Activated CD4-positive, CD25-positive, alpha-beta regulatory T cell treated with anti-CD3 and anti-CD28 coated beads, Interleukin-2, amount 50 U/mL, for 16 hours (primary cell): ENCODE measurements at regions not wholly inside any gene's neighbourhood (a gene's known extent, or its start where the extent isn't known, plus 50 kb on each side); places are given as distances from the start of the nearest gene placed in this dataset.
"Not testable (repeated sequence)": the region's sequence is repeated elsewhere in the genome, so short reads cannot be mapped to it uniquely, and the experiment has no call there.

ENCODE experiments used
- DNase-seq: peaks from one replicate; pipeline ENCODE4 v3.0.0-alpha.2; 2020; ENCODE audit warnings: low read depth, low spot score

DNA sequence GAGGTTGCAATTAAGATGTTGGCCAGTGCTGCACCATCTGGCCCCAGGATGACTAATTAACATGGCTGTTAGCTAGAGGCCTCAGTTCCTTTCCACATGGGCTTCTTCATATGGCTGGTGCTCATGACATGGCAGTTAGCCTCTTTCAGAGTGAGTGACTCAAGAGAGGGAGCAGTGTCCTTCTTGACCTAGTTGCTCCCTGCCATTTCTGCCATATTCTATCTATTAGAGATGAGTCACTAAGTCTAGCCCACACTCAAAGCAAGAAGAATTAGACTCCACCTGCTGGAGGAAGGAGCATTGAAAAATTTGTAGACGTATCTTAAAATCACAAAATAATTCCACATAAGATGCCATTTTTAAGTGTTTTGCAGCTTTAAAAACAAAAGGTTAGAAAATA lies 651.2 kb upstream of the CCNG1 start:
- no peak for DNase-seq

DNA sequence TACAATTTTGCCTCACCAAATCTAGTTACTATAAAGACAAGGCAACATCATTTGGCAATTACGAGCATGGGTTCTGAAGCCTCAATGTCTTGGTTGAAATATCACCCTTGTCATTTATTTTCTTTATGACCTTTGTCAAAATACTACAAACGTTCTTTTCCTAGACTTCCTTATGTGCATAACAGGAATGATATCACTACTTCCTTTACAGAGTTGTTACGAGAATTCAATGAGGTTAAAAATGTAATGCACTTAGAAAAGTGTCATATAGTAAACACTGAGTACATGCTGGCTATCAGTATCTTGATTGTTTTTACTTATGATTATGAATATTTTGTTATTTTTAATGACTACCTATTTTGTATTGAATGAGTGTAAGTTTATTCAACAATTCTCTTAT lies 640.9 kb upstream of the CCNG1 start:
- DNase-seq = no peak

DNA sequence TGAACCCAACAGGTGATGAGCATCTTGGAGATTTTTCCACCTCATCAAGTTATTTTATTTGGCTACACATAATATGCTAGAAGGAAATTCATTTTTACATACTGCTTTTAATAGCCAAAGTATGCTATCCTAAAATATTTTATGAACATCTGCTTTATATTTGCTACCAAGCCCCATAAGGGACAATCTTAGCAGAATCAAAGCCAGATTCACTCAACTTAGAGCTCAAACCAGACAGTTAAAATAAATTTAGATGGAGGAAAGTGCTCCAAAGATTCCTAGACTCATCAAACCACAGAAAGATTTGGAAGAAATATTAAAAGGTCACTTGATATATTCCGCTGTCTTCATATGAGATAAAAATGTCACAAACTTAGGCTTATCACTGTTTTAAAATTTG lies 637.1 kb upstream of the CCNG1 start:
- DNase-seq = no peak

DNA sequence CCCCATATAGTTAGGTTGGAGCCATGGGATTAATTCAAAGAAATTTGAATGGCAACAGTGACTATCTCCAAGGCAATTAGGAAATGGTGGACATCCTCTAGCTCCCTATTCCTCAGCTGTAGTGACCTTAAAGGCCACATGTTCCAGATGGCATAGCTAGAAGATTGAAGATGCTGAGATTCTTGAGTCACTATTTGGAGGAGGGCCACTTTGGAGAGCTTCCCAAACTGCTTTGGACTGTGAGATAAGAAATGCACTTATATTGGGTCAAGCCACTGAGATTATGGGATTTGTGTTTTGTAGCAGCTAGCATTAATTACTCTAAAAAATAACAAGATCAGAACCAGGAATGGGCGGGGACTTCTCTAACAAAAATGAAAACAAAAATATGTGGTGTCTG lies 636.2 kb upstream of the CCNG1 start:
- no peak for DNase-seq

DNA sequence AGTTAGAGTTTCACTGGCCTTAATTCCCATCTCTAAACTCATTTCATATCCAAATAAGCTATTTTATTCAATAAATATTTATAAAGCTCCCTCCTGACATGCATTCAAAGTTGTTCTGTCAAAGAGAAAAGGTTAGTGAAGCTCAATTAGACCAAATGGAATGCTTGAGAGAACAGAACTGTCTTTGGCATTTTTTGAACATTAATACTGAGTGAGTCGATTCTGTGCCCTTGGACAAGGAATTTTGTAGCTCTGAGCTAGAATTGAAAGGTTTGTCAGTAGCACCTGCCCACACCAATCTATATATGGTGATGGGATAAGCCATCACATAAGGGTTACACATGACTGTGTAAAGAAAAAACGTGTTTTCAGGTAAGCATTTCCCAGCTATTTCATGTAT lies 631.2 kb upstream of the CCNG1 start:
- no peak for DNase-seq

DNA sequence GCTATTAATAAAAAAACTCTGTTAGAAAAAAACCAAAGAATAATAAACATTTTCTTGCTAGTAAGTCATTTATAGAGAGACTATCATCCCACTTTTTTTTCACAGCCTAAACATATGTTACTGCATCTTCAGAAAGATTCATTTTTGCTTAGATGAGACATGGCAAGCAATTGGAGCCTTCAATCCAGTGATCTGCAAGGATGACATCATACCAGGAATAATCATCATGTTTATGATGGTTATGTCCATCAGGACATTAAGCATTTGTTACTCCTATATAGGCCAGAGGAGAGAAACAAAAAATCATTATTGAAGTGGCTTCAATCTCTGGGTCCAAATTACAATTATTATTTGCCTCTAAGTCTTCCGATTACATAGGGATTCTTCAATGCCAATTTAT lies 626.3 kb upstream of the CCNG1 start:
- DNase-seq = no peak

DNA sequence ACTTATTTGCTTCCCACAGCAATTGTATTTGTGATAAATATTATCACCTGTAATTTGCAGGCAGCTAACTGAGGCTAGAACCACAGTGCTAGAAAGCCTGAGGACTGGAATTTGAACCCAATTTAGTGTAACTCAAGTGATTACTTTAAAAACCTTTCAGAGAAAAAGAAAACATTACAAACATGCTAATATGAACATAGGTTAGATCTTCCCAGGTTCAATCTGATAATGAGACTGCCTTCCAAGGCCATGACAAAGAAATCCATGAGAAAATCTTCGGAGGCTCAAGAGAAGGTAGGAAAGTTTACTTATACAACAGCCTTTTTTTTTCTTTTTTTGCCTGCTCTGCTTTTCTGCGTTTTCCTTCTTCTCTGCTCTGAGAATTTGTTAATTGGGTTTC lies 620.6 kb upstream of the CCNG1 start:
- DNase-seq = no peak

DNA sequence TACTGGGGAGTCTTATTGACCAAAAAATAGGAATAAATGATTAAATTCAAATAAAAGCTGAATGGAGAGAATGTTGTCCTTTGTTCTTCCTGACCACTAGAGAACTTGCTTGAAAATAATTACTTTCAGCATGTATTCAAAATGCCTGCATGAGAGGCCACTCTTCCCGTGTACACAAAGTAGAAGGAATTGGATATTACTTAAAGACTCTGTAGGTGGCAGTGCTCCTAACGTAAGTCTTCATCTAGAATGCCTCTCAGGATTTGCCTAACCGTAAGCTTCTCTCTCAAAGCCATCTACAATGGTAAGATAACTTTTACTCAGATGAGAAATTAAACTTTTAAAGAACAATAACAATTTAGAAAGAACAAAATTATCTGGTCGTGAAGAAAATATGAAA lies 620.0 kb upstream of the CCNG1 start:
- no peak for DNase-seq

DNA sequence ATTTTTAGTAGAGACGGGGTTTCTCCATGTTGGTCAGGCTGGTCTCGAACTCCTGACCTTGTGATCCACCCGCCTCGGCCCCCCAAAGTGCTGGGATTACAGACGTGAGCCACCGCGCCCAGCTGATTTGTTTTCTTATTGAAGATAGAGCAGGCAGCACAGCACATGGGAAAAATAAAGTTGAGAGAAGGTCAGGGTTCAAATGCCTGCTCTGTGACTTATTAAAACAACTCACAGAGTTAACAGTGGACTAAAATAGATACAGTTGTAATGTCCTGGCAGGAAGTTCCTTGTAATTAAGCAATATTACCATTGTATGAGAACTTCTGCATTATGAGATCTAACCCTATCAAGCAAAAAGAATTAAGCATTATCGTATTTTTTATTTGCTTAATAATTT lies 615.7 kb upstream of the CCNG1 start:
- not testable (repeated sequence) for DNase-seq

DNA sequence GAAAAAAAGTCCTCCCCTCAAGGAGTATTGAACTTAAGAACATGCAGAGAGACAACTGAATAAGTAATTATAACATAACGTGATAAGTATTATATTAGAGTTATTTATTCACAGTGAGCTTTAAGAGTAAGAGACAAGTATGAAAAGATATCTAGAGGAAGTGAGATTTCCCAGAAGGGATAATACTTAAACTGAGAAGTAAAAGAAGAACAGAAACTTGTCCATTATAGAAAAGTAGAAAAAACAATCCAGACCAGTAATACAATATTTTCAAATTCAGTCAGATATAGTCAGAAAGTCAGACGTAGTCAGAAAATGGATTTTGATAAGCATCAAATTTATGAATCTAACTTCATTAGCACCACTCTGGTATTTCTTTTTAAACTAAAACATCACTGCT lies 613.0 kb upstream of the CCNG1 start:
- DNase-seq = no peak

DNA sequence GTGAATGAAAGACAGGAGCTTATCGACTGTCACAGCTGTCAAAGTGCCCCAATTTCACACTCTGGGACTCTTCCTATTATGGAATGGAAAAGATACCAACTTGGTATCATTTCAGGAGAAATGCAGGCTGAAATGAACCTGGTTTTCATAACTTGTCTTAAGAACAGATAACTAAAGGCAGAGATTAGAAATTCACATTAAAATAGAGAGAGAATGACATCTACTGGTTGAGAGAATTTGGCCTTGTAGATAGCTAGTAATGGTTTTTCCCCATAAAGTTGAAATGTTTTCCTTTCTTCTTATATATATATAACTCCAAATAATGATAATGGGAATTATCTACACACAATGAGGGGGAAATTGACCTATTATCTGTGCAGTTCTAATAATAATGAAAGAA lies 600.2 kb upstream of the CCNG1 start:
- no peak for DNase-seq

DNA sequence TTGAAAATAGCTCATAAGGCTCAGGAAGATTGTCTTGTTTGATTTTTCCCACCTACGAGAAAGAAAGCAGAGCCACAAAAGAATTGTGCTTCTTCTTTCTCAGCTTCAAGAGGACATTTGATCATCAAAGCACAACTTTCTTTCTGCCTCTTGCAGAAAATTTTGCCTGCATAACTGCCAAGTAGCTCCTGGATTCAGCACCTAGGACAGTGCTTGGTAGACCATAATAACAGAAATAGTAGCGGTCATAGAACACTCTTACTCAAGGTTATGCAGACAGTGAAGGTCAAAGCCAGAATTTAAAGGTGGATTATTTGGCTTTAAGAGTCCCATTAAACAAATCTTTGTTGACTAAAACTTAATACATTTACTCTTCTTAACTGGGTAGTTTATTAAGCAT lies 594.7 kb upstream of the CCNG1 start:
- DNase-seq = no peak

DNA sequence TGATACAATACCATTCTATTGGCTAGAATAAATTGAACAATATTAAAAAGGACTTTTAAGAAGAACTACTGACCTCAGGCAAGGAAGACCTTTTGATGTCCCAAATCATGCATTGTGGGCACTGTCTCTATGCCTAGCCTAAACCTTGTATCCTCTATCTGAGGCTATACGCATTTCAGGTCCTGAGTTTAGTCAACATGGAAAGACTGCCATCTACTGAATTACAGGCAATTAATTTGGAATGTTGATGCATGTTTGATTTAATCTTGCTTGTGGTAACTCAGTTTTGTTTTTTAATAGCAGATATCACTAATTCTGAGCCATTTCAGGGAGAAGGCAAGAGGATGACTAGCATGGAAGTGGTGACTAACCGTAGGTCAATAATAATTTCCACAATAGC lies 585.3 kb upstream of the CCNG1 start:
- no peak for DNase-seq

DNA sequence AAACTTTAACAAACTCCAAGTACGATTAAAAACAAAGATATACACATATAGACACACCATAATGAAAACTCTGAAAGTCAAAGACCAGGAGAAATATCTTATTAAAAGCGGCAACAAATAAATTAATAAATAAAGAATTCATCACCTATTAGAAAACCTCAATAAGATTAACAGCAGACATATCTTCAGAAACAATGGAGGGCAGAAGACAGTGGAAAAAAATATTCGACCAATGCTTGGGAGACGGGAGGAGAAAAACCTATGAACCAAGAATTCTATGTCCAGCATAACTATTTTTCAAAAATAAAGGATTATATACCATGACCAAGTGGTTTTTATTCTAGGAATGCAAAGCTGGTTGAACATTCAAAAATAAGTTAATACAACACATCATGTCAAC lies 578.6 kb upstream of the CCNG1 start:
- no peak for DNase-seq

DNA sequence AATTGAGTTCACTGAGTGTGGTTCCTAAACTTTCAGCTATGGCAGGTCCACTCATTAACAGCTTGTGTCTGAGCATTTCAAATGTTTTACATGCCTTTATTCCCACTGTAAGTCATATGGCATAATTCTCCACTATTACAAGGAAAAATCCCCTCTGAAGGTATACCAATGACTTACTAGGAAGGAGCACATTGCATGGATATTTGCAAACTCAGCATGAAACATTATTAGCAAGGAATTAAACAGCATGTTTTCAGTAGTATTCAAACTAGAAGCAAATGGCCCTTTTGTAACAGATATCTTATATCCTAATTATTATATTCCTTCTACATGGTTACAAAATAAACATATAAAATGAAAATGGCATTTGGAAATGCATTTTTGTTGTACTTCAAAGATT lies 566.4 kb upstream of the CCNG1 start:
- no peak for DNase-seq

DNA sequence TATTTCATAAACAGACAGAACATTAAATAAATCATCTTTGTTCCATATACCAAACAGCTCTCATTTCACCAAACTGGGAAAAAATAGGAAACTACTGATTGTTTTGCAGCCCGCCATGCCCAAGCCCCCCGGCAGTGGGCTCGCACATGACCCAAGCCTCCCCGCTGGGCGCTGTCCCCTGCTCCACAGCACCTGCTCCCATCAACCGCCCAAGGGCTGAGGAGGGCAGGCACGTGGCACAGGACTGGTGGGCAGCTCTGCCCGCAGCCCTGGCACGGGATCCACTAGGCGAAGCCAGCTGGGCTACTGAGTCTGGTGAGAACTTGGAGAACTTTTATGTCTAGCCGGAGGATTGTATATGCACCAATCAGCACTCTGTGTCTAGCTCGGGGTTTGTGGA lies 554.8 kb upstream of the CCNG1 start:
- no peak for DNase-seq

DNA sequence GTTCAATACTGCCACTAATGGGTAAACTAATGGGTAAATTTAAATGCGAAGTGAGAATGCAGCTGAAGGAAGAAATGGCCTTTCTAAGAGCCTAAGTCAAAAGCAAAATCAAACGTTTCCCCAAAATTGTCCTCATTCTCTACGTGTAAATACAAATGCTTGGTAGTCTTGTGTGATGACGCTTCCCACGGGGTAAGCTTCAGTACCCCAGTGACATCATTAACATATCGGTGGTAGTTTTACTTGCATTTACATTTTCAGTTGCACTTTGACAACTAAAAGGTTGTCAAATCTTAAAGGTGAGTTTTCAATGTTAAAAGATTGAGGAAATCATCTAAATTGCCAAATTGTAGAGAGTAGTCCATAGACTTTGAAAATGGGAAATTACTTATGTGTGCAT lies 550.7 kb upstream of the CCNG1 start:
- DNase-seq = no peak

DNA sequence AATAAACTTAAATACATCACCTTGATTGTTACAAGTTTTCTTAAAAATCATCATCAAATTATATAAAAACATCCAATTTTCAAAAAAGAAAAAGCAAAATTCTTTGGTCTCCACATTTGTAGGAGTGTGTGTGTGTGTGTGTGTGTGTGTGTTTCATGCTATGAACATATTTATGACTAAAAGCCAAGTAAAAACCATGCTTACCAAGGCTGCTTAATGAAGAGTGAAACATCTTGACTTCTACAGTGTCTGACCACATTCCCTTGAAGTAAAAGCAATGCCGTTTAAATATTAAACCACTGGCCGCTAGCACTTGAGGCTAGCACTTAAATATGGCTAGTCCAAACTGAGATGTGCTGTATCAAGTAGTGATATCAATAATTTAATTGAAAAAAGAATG lies 549.1 kb upstream of the CCNG1 start:
- DNase-seq = no peak

DNA sequence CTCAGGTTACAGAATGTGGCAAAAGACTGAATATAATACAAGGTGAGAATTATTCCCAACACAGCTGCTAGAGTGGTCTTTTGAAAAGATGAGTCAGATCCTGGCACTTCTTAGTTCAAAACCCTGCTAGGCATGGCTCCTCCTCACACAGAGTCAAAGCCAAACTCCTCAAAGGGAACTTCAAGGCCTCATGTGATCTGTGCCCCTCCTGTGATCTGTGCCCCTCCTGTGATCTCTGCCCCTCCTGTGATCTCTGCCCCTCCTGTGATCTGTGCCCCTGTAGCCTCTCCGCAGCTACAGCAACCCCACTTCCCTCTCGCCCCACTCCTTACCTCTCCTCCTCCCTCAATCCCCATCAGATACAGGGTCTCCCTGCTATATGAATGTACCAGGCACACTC lies 525.5 kb upstream of the CCNG1 start:
- DNase-seq = no peak

DNA sequence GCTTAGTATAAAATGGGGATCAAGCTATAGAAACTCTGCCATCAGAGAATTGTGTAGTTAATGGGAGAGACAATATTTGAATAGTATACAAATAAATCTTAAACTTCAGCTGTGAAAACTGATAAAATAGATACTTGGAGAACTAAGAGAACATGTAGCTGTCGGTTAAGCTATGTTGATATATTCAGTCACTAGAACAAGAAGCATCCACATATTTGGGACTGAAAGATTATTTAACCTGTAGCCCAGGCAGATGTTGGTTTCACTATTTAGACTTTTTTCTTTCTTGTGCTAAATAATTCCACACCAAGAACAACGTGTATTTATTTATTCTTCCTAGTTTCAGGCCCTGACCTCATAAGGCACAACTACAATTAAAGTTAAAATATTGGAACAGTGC lies 521.0 kb upstream of the CCNG1 start:
- DNase-seq = no peak

DNA sequence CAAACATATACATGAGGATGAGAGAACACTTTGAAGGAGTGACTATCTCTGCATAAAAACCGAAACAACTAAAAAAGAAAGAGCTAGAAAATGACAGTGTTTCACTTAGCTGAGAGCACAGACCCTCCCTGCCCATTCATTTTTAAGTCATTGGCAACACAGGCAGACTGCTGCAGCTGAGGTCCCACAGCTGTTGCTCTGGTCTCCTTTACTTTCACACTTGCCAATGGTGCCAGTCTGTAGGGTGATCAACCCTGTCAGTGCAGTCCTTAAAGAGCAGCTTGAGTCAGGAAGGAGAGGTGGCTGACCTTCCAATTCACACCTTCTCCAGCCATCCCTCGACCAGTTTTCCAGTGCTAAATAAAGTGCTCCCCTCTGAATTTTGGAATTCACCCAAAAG lies 508.3 kb upstream of the CCNG1 start:
- DNase-seq = no peak

DNA sequence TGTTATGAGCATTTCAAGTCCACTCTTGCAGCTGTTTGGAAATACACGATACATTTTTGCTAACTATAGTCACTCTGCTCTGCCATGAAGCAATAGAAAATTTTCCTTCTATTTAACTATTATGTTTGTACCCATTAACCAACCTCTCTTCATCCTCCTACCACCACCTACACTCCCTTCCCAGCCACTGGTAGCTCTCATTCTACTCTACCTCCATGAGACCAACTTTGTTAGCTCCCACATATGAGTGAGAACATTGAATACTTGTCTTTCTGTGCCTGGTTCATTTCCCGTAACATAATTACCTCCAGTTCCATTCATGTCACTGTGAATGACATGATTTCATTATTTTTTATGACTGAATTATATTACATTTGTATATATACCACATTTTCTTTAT lies 505.9 kb upstream of the CCNG1 start:
- no peak for DNase-seq

DNA sequence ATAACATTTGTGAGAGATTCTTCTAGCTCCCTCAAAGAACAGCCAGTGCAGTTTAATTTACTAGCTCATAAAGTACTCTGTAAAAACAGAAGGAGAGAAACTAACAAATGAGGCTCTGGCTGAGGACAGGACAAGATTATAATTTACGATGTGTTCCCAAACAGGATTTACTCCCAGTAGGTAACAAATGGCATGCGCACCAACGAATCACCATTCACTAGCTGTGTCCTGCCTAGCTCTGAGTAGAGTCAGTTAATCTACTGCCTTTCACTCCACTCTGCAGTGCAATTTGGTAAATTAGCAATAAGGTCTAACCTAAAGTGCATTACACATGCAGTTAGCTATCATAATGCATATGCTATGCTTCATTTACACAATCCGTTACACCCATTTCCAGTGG lies 497.4 kb upstream of the CCNG1 start:
- DNase-seq = no peak

DNA sequence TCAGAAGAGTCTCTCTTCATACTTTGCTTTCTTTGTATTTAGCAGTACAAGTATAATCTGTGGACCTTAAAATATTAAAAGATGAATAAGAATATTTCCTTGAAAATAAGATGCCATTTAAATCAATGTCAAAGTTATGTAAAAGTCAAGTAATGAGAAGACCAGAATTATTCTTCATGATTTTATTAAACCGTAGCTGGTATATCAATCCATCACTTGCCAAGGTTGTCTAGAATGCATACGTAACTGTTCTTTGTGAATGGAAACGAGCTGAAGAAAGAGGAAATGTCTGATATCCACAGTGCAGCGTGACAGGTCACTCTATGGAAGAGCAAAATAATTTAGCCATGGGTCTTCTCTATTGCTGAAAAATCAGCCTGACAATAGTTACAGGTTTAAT lies 488.7 kb upstream of the CCNG1 start:
- DNase-seq = no peak

DNA sequence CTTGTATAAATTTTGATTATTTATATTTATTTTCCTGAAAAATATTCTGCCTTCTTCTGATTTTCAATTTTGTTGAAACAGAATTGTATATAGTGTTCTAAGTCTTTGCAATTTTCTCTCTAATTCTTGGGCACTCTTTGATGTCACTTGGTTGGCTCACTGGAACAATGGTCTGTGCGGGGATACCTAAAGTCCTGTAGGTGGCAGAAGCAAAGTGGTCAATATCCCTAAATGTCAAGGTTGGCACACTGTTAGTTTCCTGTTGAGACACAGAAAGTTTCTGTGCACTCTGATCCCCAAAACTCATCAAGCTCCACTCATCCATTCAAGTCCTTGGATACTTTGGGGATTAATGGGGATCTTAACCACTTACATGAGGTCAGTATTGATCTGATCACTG lies 480.8 kb upstream of the CCNG1 start:
- no peak for DNase-seq
